ENCODE measurements at regions not wholly inside any gene's neighbourhood (a gene's known extent, or its start where the extent isn't known, plus 50 kb on each side); places are given as distances from the start of the nearest gene placed in this dataset.
"Not testable (repeated sequence)": the region's sequence is repeated elsewhere in the genome, so short reads cannot be mapped to it uniquely, and the experiment has no call there.

GRCh38 chr3:186440891-186441290 lies 78.9 kb upstream of the DGKG start:
- intact Hi-C loops (cut with DNase I), result no loop called here
- ATAC-seq, result peak; percentile 48
- peak in 1 of 4 donors; percentile 38 for DNase-seq
- no peak for TF ChIP-seq CTCF (IDR thresholded peaks at IDR 0.05)
- no peak for TF ChIP-seq POLR2A (IDR thresholded peaks at IDR 0.05)
- Histone ChIP-seq H3K27me3 (no peaks in the 10 kb centered on the region), H3K27ac (peak overlapping the region in 3 of 4 donors; percentile 15 to 41 (median 30)), H3K4me3 (no peak overlapping the region), H3K9me3 (no peaks in the 10 kb centered on the region), H3K36me3 (replicated peaks in 1 of 2; ENCODE audit: insufficient read depth in 1 of 2, low read depth in 2 of 2) (no peaks in the 10 kb centered on the region), H3K4me1 (peaks cover 19% of the 10 kb centered on the region)
- 34 to 56% methylated on average over 3 of the region's 3 CpGs for WGBS, 2 donors

GRCh38 chr3:186439725-186440124 lies 77.7 kb upstream of the DGKG start:
- H3K9me3 ChIP-seq, result no peaks in the 10 kb centered on the region
- ATAC-seq (no peak), DNase-seq (no peak)
- TF ChIP-seq CTCF (IDR thresholded peaks at IDR 0.05) (no peak), POLR2A (IDR thresholded peaks at IDR 0.05) (no peak)
- H3K4me3 ChIP-seq, result no peak overlapping the region
- H3K27ac ChIP-seq, result no peak overlapping the region
- H3K36me3 ChIP-seq (replicated peaks in 1 of 2; ENCODE audit: insufficient read depth in 1 of 2, low read depth in 2 of 2), result no peaks in the 10 kb centered on the region
- H3K27me3 ChIP-seq, result no peaks in the 10 kb centered on the region
- H3K4me1 ChIP-seq, result peaks cover 19% of the 10 kb centered on the region
- intact Hi-C loops (cut with DNase I), result no loop called here
- WGBS, 2 donors, result 84 to 85% methylated on average over 6 of the region's 6 CpGs

- 92 to 94% methylated on average over 7 to 21 of the region's 30 CpGs for WGBS, 2 donors
Observed at GRCh38 chr3:186435332-186435731, 73.3 kb upstream of the DGKG start.

GRCh38 chr3:186432944-186433732 lies 71.1 kb upstream of the DGKG start:
- no peaks in the 10 kb centered on the region for H3K9me3 ChIP-seq
- no peaks in the 10 kb centered on the region for H3K4me1 ChIP-seq
- no peak for ATAC-seq
- TF ChIP-seq CTCF (IDR thresholded peaks at IDR 0.05) (no peak), POLR2A (IDR thresholded peaks at IDR 0.05) (no peak)
- no peaks in the 10 kb centered on the region for H3K27me3 ChIP-seq
- DNase-seq, result no peak
- no peaks in the 10 kb centered on the region for H3K36me3 ChIP-seq (replicated peaks in 1 of 2; ENCODE audit: insufficient read depth in 1 of 2, low read depth in 2 of 2)
- H3K27ac ChIP-seq, result no peak overlapping the region
- 86 to 93% methylated on average over 6 of the region's 6 CpGs for WGBS, 2 donors
- H3K4me3 ChIP-seq, result no peak overlapping the region
- intact Hi-C loops (cut with DNase I), result no loop called here

More at GRCh38 chr3:186435332-186435731, 73.3 kb upstream of the DGKG start:
- H3K9me3 ChIP-seq; H3K27me3 ChIP-seq; H3K4me1 ChIP-seq; ATAC-seq; H3K36me3 ChIP-seq (replicated peaks in 1 of 2; ENCODE audit: insufficient read depth in 1 of 2, low read depth in 2 of 2); H3K4me3 ChIP-seq; DNase-seq; intact Hi-C loops (cut with DNase I); H3K27ac ChIP-seq: not testable (repeated sequence)

GRCh38 chr3:186432189-186432588 lies 70.2 kb upstream of the DGKG start:
- ATAC-seq (no peak), DNase-seq (no peak)
- intact Hi-C loops (cut with DNase I), result no loop called here
- H3K4me3 ChIP-seq, result no peak overlapping the region
- no peaks in the 10 kb centered on the region for H3K27me3 ChIP-seq
- no peaks in the 10 kb centered on the region for H3K9me3 ChIP-seq
- 77 to 96% methylated on average over 4 of the region's 4 CpGs for WGBS, 2 donors
- no peak overlapping the region for H3K27ac ChIP-seq
- TF ChIP-seq POLR2A (IDR thresholded peaks at IDR 0.05) (no peak), CTCF (IDR thresholded peaks at IDR 0.05) (no peak)
- no peaks in the 10 kb centered on the region for H3K4me1 ChIP-seq
- no peaks in the 10 kb centered on the region for H3K36me3 ChIP-seq (replicated peaks in 1 of 2; ENCODE audit: insufficient read depth in 1 of 2, low read depth in 2 of 2)
